Nucleus accumbens (tissue), 56 donors: ENCODE measurements at regions not wholly inside any gene's neighbourhood (a gene's known extent, or its start where the extent isn't known, plus 50 kb on each side); places are given as distances from the start of the nearest gene placed in this dataset.
"Not testable (repeated sequence)": the region's sequence is repeated elsewhere in the genome, so short reads cannot be mapped to it uniquely, and the experiment has no call there.

Experiments
- DNase-seq, 56 donors: peaks; one replicate each; lab custom pipeline; 2025; lab: John Stamatoyannopoulos, UW

DNA sequence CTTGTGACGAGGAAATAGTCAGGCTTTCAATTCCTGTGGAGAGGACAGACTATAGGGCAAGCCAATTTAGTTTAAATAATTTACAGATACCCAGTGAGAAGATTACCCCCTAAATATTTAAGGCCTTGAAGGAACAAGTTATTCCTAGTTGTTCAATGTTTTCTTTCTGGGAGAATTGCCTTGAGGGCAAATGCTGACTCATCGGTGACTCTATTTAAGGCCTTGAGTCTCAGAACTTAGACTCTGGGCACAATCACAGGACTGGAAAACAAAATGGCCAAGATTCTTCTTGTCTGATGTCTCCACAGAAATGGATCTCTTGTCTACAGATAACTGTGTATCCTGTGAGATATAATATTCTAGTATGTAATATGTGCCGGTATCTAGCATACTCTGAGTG, 467.1 kb downstream of the SUCLG1 start:
- DNase-seq, result no peak

DNA sequence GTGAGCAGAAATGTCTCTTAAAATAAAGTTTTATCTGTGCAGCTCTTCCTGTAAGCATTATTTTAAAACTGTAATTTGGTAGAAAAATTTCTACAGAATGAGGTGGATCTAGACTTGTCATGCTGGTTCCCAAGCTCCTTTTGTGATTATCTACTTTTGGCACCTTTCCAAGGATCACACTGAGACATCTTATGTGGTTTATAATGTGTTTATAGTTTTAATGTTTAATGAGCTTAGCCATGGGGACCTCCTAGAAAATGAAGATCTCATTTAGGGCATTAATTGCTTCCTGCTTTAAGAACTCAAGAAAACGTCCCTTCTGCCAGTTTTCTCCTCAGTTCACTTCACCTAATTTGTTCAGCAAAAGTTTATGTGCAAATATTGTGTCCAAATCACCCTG, 468.4 kb downstream of the SUCLG1 start:
- no peak for DNase-seq

DNA sequence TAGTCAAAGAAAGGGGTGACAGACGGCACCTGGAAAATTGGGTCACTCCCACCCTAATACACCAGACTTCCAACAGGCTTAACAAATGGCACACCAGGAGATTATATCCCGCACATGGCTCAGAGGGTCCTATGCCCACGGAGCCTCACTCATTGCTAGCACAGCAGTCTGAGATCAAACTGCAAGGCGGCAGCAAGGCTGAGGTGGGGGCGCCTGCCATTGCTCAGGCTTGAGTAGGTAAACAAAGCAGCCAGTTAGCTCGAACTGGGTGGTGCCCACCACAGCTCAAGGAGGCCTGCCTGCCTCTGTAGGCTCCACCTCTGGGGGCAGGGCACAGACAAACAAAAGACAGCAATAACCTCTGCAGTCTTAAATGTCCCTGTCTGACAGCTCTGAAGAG, 482.5 kb downstream of the SUCLG1 start:
- DNase-seq, result not testable (repeated sequence)

DNA sequence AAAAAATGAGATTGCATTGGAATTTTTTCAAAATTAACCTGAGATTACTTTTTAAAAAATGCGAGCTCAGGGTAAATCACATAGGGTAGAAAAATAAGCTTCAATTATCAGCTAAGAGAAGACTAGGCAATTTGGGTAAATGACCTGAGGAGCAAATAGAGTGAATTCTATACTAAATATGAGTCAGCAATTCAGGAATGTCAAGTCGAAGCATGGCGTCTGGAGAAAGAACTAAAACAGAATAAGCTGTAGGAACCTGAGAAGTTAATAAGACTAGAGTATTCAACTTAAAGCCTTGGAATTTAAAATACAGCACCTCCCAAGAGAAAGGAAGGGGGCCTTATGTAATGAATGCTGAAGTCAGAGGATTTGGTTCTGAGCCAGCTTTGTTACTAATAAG, 487.0 kb downstream of the SUCLG1 start:
- no peak for DNase-seq

DNA sequence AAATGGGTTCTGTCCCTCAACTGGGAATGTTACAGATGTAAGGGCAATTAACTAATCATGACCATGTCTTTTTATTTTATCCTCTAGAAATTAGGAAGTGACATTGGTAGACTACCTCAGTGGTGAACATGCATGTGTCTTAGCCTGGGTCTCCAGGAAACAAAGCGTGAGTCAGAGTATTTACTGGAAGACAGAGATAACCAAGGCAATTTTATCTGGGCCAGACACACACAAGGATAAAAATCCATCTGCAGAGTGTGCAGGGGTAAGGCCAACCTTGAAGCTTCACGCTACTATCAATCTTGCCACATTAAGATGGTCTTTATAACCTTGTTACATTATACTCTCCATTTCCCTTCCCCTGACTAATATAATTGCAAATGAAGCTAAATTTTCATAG, 487.5 kb downstream of the SUCLG1 start:
- DNase-seq, result no peak

DNA sequence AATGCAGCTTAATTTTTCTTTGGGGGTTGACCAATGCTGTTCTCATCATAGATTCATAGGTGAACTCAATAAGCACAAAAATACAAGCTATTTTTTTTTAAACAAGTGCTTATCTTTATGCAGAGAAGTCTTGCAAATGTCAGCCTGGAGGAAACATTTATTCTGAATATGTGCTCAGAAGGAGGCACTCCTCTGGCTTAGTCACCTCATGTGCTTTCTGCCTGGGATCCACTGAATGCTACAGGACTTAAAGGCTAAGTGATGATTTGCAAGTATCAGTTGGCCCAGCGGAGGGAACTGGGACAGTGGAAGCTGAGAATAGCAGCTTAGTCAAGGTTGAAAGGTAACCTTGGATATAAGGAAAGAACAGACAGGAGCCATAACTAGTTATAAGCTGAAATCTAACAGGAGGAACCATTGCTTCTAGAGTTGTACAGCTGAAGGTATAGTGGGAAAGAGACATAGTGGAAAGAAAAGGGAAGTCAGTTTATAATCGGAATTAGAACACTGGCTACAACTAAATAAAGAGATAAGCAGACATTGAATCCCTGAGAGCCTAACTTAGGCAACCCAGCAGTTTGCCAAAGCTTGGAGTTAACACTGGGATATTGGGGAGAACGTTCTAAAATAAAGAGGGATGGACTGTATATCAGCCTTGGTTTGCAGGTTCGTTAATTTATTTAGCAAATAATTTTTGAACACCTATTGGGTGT, 488.7 kb downstream of the SUCLG1 start:
- DNase-seq, result no peak

DNA sequence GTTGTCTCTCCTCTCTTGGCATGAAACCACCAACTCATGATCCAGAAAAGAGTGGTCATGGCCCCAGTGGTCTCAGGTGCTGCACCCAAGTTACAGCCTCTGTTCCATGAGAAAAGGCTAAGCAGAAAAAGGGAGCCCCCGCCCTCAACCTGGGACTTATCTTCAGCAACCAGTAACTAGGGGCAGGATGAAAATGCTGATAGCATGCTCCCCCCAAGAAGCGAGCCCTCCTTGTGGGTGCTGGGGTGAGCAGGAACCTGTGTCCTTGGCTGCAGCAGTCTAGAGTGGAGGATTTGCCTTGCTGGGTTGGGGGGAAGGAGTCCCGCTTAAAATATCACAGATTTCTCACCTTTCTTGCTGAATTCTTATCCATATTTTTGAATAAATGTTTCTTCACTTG, 490.0 kb downstream of the SUCLG1 start:
- no peak for DNase-seq

DNA sequence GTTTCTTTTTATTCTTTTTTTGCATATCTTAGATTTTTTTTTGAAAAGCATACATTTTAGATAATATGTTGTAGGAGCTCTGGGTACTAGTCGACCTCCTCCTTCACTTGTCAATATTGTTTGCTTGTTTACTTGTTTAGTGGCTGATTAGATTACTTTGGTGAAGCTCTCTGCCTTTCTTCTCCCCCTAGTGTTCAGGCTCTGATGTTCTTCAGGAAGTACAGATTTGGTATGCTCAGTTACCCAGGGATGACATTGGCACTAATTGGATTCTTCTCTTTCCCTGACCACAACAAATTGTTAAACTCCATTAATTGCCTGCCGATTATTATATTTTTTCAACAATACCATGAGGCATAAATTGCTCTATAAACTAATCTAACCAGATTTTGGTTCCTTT, 491.2 kb downstream of the SUCLG1 start:
- DNase-seq, result no peak

DNA sequence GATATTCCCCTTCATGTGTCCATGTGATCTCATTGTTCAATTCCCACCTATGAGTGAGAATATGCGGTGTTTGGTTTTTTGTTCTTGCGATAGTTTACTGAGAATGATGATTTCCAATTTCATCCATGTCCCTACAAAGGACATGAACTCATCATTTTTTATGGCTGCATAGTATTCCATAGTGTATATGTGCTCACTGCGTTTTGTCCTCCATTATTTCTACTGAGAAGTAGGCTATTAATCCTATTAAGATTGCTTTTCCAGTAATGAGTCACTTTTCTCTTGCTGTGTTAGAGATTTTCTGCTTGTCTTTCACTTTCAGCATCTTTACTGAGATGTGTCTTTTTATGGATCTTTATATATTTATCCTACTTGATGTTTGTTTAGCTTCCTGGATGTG, 492.1 kb downstream of the SUCLG1 start:
- not testable (repeated sequence) for DNase-seq

DNA sequence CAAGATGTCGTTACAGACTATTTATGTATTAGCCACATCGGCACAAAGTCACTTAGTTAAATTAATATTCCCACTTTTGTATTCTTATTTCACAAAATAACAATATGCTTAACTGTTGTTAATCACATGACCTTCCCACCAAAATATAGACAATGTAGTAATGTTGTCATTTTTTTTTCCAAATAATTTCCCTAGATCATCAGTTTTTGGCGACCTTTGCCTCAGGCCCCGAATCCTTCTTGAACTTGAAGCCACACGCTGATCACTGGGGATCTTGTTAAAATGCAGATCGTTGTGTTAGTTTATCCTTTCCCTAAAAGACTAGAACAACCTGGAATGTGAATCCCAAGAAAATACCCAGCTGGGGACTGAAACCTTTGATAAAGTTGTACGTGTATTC, 497.6 kb downstream of the SUCLG1 start:
- no peak for DNase-seq

DNA sequence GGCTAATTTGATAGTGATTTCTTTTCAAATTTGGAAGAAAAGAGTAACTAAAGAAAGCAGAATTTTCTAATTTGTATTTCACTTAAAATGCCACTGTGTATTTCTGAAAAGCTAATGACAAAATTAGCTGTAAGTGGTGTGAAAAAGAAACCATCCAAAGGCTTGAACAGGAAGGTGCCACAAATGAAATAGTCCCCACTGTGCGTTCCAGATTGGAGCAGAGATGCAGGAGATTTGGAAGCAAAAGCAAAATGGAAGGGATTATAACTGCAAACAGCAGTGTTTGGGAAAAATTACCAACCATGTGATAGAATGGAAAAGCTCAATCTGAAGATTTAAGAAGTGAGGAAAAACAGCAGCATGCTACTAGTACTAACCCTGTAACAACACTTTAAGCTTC, 498.7 kb downstream of the SUCLG1 start:
- DNase-seq, result no peak

DNA sequence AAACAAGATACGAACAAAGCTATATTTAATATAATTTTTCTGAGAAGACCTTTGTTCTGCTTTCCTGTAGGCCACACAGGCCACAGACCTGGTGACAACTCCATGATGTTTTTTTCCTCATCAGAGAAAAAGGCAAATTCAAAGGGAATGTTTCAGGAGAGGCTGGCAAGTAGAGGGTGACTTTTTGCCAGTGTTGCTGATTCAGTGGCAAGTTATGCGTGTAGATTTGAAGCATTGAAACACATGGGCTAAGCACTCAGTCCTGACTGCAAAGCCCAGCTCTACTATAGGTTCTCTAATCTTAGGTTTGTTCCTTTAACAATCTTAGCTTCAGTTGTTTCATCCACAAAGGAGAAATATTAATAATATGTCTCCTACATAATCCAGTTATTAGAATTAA, 499.8 kb downstream of the SUCLG1 start:
- DNase-seq, result no peak

DNA sequence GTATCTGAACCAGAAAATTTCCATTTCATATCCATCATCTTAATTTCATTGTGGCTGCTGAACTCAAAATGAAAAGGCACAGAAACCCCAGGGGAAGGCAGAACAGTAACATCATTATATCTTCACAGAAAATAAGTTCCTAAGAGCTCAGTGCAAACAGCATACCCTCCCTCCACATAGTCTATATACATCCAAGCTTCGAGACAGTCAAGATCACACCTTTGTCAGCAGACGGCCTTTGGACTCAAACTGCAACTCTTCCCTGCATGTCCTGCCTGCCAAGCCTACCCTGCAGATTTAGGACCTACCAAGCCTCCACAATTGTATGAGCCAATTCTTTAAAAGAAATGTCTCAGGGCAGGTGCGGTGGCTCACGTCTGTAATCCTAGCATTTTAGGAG, 502.1 kb downstream of the SUCLG1 start:
- DNase-seq, result no peak

DNA sequence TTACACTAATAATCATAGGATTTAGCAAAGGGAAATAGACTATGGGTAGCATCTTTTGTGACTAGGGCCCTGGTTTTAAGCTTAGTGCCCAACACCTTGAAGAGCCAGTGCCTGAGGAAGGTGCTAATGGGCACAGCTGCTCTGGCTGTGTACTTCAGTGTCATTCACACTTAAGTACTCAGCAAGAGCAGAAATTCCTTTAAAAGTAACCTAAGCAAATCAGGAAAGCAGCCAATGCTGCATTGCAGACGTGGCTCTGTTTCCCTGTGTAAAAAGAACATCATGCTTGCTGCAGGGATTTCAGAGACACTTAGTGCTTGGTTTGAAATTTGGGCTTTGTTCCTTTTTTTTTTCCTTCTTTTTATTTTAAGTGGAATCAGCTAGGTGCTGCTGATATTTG, 505.4 kb downstream of the SUCLG1 start:
- DNase-seq, result no peak

DNA sequence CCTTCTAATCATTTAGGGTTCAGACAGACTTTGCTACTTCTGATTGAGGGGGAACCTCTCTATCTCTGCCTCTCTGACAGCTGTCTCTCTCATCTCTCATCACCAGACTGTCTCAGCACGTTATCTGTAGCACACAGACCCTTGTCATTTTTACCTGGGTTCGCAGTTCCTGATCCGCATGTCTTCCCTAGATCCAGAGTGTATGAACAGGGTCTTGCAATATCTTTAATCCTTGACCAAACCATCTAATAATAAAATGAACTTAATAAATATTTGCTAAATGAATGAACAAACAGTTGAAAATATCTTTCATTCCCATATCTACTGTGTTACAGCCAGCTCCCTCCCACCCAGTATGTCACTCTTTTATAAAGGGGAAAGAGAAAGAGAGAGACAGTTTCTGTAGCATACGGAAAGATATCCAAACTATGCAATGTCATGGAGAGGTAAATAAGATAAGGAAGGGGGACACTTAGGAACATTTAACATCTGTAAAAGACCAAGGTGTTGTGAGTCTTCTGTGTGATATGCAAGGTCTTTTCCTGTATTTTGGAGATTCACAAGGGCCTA, 507.6 kb downstream of the SUCLG1 start:
- no peak for DNase-seq

DNA sequence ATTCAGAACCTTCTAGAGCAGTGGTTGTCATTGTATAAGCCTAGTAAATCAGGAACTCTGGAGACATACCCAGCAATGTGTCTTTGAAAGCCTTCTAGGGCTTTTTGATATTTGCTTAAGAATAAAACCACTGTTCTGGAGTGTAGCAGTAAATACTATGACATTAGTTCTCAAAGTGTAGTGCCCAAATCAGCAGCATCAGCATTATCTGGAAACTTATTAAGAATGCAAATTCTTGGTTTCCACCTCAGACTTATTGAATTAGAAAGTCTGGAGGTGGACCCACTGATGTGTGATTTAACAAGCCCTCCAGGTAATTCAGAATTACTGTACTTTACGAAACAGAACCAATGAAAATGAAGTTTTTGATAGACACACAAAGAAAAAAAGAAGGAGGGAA, 509.7 kb downstream of the SUCLG1 start:
- no peak for DNase-seq

DNA sequence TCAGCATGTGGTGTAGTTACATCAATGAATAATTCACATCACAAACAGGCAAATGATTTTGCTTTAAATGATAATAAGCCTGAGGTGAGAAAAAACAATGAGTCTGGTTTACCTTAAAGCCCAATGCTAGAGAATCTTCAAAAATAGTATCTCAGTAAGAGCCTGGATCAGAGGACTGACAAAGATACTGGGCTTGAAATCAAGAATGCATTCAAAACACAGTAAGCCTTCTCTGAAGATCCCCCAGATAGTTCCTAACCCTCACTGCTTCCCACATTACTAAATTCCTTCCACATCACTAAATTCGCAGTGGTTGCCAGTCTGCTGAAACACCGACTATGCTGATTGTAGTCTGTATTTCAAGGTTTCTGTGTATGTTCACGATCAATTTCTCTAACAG, 514.9 kb downstream of the SUCLG1 start:
- no peak for DNase-seq

DNA sequence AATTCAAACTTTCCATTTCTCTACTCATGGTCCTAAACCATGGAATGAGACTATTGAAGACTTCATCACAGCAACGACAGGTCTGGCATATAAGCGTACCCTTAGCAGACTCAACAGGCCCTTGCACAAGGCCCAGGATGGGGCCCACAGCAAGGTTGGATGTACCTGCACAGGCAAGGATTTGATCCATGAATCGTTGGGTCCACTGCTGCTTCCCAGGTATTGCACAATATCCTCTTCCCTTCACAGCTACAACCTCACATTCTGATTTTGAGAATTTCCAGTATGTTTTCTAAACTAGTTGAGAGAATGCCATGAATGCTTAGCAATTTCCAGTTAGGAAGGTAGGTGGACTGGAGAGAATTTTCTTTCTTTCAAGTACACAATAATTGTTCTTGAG, 515.8 kb downstream of the SUCLG1 start:
- DNase-seq, result no peak

DNA sequence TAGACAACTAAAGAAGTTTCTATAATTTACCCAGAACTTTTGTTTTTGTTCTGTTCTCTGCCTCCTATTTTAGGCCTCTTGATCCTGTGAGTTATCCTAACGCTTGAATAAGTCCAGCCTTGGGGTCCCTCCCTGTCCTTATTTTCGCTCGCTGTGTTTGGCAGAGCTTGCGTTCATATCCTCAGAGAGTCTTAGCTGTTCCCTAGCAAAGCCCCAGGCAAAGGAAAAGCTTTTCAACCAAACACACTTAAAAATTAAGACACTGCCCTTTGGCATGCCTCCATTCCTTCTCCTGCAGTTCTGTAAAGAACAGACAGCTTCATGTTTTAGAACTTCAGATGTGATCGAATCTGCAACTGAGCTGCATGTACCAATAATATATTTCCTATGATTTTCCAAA, 517.2 kb downstream of the SUCLG1 start:
- DNase-seq, result no peak

DNA sequence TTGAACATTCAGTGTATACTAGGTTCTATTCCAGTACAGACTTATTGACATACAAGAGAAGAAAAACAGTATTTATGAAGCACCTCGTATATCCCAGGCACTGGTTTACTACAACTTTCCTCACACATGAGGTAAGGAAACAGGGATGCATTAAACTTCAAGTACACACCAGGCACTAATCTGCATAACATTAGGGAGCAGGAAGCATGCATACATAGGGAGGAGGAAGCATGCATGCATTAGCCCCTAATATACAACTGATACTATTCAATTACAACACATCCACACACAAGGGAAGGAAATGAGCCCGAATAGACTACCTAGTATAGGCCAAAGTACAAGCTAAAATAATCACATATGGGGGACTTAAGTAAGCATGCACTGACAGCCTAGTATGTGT, 525.3 kb downstream of the SUCLG1 start:
- no peak for DNase-seq

DNA sequence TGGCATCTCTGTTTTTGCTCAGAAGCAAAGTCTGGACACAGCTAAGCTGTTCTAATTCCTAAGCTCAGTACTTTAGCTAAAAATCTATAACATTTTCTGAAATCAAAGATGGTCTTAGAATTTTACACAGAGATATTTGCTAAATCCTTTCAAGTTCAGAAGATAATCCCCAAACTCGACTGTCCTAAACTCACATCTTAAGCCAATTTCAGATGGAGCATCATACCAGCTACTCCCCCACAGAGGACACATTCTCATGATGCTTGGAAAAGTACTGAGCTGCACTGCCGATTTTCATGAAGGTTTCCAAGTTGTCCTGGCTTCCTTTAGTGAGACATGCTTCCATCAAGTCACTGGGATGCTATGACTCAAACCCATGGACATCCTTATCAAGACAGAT, 535.5 kb downstream of the SUCLG1 start:
- no peak for DNase-seq

DNA sequence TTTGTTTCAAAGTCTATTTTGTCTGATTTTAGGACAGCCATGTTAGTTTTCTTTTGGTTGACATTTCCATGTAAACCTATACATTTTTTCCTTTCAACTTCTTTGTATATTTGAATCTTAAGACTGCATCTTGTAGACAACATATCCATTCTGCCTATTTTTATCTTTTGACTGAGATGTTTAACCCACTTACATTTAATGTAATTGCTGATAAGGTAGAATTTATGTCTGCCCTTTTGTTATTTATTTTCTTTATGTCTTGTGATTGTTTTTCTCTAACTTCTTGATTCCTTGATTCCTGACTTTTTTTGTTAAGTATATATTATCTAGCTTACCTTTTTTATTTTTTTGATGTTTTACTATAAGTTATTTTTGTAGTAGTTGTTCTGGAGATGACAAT, 542.5 kb downstream of the SUCLG1 start:
- DNase-seq, result no peak

DNA sequence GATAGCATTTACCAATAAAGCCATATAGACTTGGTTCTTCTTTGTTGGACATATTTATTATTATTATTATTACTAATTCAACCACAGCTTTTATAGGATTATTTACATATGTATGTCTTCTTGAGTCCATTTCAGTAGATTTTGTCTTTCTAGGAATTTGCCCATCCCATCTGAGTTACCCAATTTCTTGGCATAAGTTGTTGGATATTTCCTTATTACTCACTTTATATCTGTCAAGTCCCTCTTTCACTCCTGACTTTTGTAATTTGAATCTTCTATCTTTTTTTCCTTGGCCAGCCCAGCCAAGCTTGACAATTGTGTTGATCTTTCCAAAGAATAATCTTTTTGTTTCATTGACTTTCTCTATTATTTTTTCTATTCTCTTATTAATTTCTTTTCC, 543.7 kb downstream of the SUCLG1 start:
- DNase-seq, result no peak
